Muscle layer of colon (tissue), 2 donors: ENCODE measurements at regions not wholly inside any gene's neighbourhood (a gene's known extent, or its start where the extent isn't known, plus 50 kb on each side); places are given as distances from the start of the nearest gene placed in this dataset.

Experiments used
- H3K27ac ChIP-seq: one replicate; pipeline ENCODE4 v1.7.0; 2013; ENCODE audit warnings: low read depth, mild to moderate bottlenecking, low read length, moderate library complexity
- H3K27me3 ChIP-seq, 2 donors: one replicate each; pipeline ENCODE4 v1.7.0; 2013; ENCODE audit warnings: low read length in 2 of 2, mild to moderate bottlenecking in 2 of 2; ENCODE audit not compliant: insufficient read depth in 2 of 2, control insufficient read depth in 1 of 2
- H3K36me3 ChIP-seq: one replicate; pipeline ENCODE4 v1.7.0; 2013; ENCODE audit warnings: mild to moderate bottlenecking, low read length; ENCODE audit not compliant: insufficient read depth
- H3K4me1 ChIP-seq: one replicate; pipeline ENCODE4 v1.7.0; 2013; ENCODE audit warnings: mild to moderate bottlenecking, low read length; ENCODE audit not compliant: insufficient read depth
- H3K4me3 ChIP-seq, 2 donors: one replicate each; pipeline ENCODE4 v1.7.0; 2013; ENCODE audit warnings: low read length in 2 of 2, low read depth in 1 of 2, mild to moderate bottlenecking in 1 of 2, moderate library complexity in 1 of 2
- H3K9ac ChIP-seq: one replicate; pipeline ENCODE4 v1.7.0; 2013; ENCODE audit warnings: low read length
- H3K9me3 ChIP-seq: one replicate; pipeline ENCODE4 v1.7.0; 2013; ENCODE audit warnings: mild to moderate bottlenecking, low read length
- donor health status: abdominal sarcoma.
- donor health status: Adenocarcinoma of cecum.

- H3K36me3 ChIP-seq = no peaks in the 10 kb centered on the region
- no peaks in the 10 kb centered on the region for H3K9me3 ChIP-seq
- no peak overlapping the region for H3K4me3 ChIP-seq
- no peak overlapping the region for H3K27ac ChIP-seq
- no peaks in the 10 kb centered on the region for H3K27me3 ChIP-seq
- H3K9ac ChIP-seq = no peak overlapping the region
- no peaks in the 10 kb centered on the region for H3K4me1 ChIP-seq
Measured at GRCh38 chr2:107002735-107003134, 116.8 kb upstream of the ST6GAL2 start.

- Histone ChIP-seq H3K4me1 (no peaks in the 10 kb centered on the region), H3K27me3 (no peaks in the 10 kb centered on the region), H3K27ac (no peak overlapping the region), H3K36me3 (no peaks in the 10 kb centered on the region), H3K9ac (no peak overlapping the region), H3K9me3 (no peaks in the 10 kb centered on the region), H3K4me3 (no peak overlapping the region)
Measured at GRCh38 chr2:107005853-107006252, 119.9 kb upstream of the ST6GAL2 start.

- Histone ChIP-seq H3K4me3 (no peak overlapping the region), H3K36me3 (no peaks in the 10 kb centered on the region), H3K27ac (no peak overlapping the region), H3K9me3 (no peaks in the 10 kb centered on the region), H3K9ac (no peak overlapping the region), H3K27me3 (no peaks in the 10 kb centered on the region), H3K4me1 (no peaks in the 10 kb centered on the region)
Measured at GRCh38 chr2:107006836-107007235, 120.9 kb upstream of the ST6GAL2 start.

GRCh38 chr2:107007927-107008326, 122.0 kb upstream of the ST6GAL2 start:
- Histone ChIP-seq H3K27ac (no peak overlapping the region), H3K36me3 (no peaks in the 10 kb centered on the region), H3K9ac (no peak overlapping the region), H3K9me3 (no peaks in the 10 kb centered on the region), H3K27me3 (no peaks in the 10 kb centered on the region), H3K4me3 (no peak overlapping the region), H3K4me1 (no peaks in the 10 kb centered on the region)

GRCh38 chr2:107008843-107009242, 122.9 kb upstream of the ST6GAL2 start:
- Histone ChIP-seq H3K27me3 (no peaks in the 10 kb centered on the region), H3K9me3 (no peaks in the 10 kb centered on the region), H3K9ac (no peak overlapping the region), H3K27ac (no peak overlapping the region), H3K4me3 (no peak overlapping the region), H3K4me1 (no peaks in the 10 kb centered on the region), H3K36me3 (no peaks in the 10 kb centered on the region)

- no peaks in the 10 kb centered on the region for H3K4me1 ChIP-seq
- no peak overlapping the region for H3K4me3 ChIP-seq
- H3K36me3 ChIP-seq = no peaks in the 10 kb centered on the region
- no peak overlapping the region for H3K9ac ChIP-seq
- H3K9me3 ChIP-seq = no peaks in the 10 kb centered on the region
- H3K27ac ChIP-seq = no peak overlapping the region
- H3K27me3 ChIP-seq = no peaks in the 10 kb centered on the region
Measured at GRCh38 chr2:107009275-107009674, 123.3 kb upstream of the ST6GAL2 start.

- H3K27ac ChIP-seq = no peak overlapping the region
- H3K4me3 ChIP-seq = no peak overlapping the region
- H3K36me3 ChIP-seq = no peaks in the 10 kb centered on the region
- H3K4me1 ChIP-seq = no peaks in the 10 kb centered on the region
- H3K27me3 ChIP-seq = no peaks in the 10 kb centered on the region
- H3K9ac ChIP-seq = no peak overlapping the region
- H3K9me3 ChIP-seq = no peaks in the 10 kb centered on the region
Measured at GRCh38 chr2:107012714-107013306, 126.8 kb upstream of the ST6GAL2 start.

GRCh38 chr2:107013884-107014283, 127.9 kb upstream of the ST6GAL2 start:
- no peaks in the 10 kb centered on the region for H3K4me1 ChIP-seq
- H3K9me3 ChIP-seq = no peaks in the 10 kb centered on the region
- no peak overlapping the region for H3K9ac ChIP-seq
- H3K27ac ChIP-seq = no peak overlapping the region
- H3K36me3 ChIP-seq = no peaks in the 10 kb centered on the region
- H3K4me3 ChIP-seq = no peak overlapping the region
- no peaks in the 10 kb centered on the region for H3K27me3 ChIP-seq

GRCh38 chr2:107018366-107018765, 132.4 kb upstream of the ST6GAL2 start:
- no peaks in the 10 kb centered on the region for H3K27me3 ChIP-seq
- H3K27ac ChIP-seq = no peak overlapping the region
- H3K9ac ChIP-seq = no peak overlapping the region
- no peaks in the 10 kb centered on the region for H3K36me3 ChIP-seq
- no peaks in the 10 kb centered on the region for H3K4me1 ChIP-seq
- no peaks in the 10 kb centered on the region for H3K9me3 ChIP-seq
- no peak overlapping the region for H3K4me3 ChIP-seq

- H3K9me3 ChIP-seq = no peaks in the 10 kb centered on the region
- no peak overlapping the region for H3K27ac ChIP-seq
- no peaks in the 10 kb centered on the region for H3K36me3 ChIP-seq
- no peak overlapping the region for H3K9ac ChIP-seq
- no peaks in the 10 kb centered on the region for H3K4me1 ChIP-seq
- no peak overlapping the region for H3K4me3 ChIP-seq
- H3K27me3 ChIP-seq = no peaks in the 10 kb centered on the region
Measured at GRCh38 chr2:107020392-107020791, 134.4 kb upstream of the ST6GAL2 start.

GRCh38 chr2:107024269-107024668, 138.3 kb upstream of the ST6GAL2 start:
- Histone ChIP-seq H3K9me3 (no peaks in the 10 kb centered on the region), H3K27me3 (no peaks in the 10 kb centered on the region), H3K4me1 (no peaks in the 10 kb centered on the region), H3K4me3 (no peak overlapping the region), H3K9ac (no peak overlapping the region), H3K27ac (no peak overlapping the region), H3K36me3 (no peaks in the 10 kb centered on the region)

GRCh38 chr2:107025291-107025857, 139.4 kb upstream of the ST6GAL2 start:
- Histone ChIP-seq H3K27me3 (no peaks in the 10 kb centered on the region), H3K9me3 (no peaks in the 10 kb centered on the region), H3K4me3 (no peak overlapping the region), H3K27ac (no peak overlapping the region), H3K9ac (no peak overlapping the region), H3K4me1 (no peaks in the 10 kb centered on the region), H3K36me3 (no peaks in the 10 kb centered on the region)
